CD4-positive, alpha-beta memory T cell (primary cell): ENCODE measurements at regions not wholly inside any gene's neighbourhood (a gene's known extent, or its start where the extent isn't known, plus 50 kb on each side); places are given as distances from the start of the nearest gene placed in this dataset.
"Not testable (repeated sequence)": the region's sequence is repeated elsewhere in the genome, so short reads cannot be mapped to it uniquely, and the experiment has no call there.

Experiments used
- CTCF ChIA-PET: fragments of 350-600 bp; sonication (Branson Sonifier 250); formaldehyde crosslinking; loops from one replicate; lab custom pipeline; 2021; ENCODE audit warnings: inconsistent platforms; ENCODE audit not compliant: partially characterized antibody; lab: Charles Lee
- POLR2A ChIA-PET: fragments of 350-600 bp; sonication (Branson Sonifier 250); formaldehyde crosslinking; loops from one replicate; lab custom pipeline; 2021; ENCODE audit not compliant: partially characterized antibody; lab: Charles Lee
- DNase-seq, 5 donors: peaks; one replicate each; pipeline versions ENCODE4 v3.0.0 to v3.0.0-alpha.2; 2020 to 2022; ENCODE audit warnings: mixed read lengths in 1 of 5
- H3K27ac ChIP-seq: one replicate; pipeline ENCODE4 v1.7.0; 2013; ENCODE audit warnings: low read depth, low read length
- H3K27me3 ChIP-seq: 2 replicates; pipeline ENCODE4 v1.7.0; 2013; ENCODE audit warnings: mild to moderate bottlenecking, low read length, moderate library complexity; ENCODE audit not compliant: insufficient read depth
- H3K36me3 ChIP-seq: 2 replicates; pipeline ENCODE4 v1.7.0; 2013; ENCODE audit warnings: mild to moderate bottlenecking, low read length, moderate library complexity; ENCODE audit not compliant: insufficient read depth
- H3K4me1 ChIP-seq: 2 replicates; pipeline ENCODE4 v1.7.0; 2013; ENCODE audit warnings: mild to moderate bottlenecking, low read length, moderate library complexity; ENCODE audit not compliant: insufficient read depth
- H3K4me3 ChIP-seq, 2 donors: one replicate each; pipeline ENCODE4 v1.7.0; 2013; ENCODE audit warnings: low read length in 2 of 2, mild to moderate bottlenecking in 1 of 2
- H3K9me3 ChIP-seq, 2 donors: one replicate each; pipeline ENCODE4 v1.7.0; 2013; ENCODE audit warnings: low read length in 2 of 2, control low read depth in 1 of 2; ENCODE audit not compliant: control insufficient read depth in 1 of 2
- H3K27ac Mint-ChIP-seq, 7 donors: one replicate each; pipeline ENCODE4 v1.8.0; 2020 to 2021; ENCODE audit warnings: mixed read lengths in 7 of 7, mild to moderate bottlenecking in 6 of 7, inconsistent platforms in 3 of 7, moderate library complexity in 3 of 7
- H3K27me3 Mint-ChIP-seq, 2 donors: one replicate each; pipeline ENCODE4 v1.8.0; 2020 to 2021; ENCODE audit warnings: mixed read lengths in 2 of 2
- H3K36me3 Mint-ChIP-seq, 2 donors: one replicate each; pipeline ENCODE4 v1.8.0; 2020 to 2021; ENCODE audit warnings: mixed read lengths in 2 of 2, inconsistent platforms in 1 of 2, mild to moderate bottlenecking in 1 of 2
- H3K4me1 Mint-ChIP-seq, 4 donors: one replicate each; pipeline ENCODE4 v1.8.0; 2020 to 2021; ENCODE audit warnings: mixed read lengths in 4 of 4, mild to moderate bottlenecking in 1 of 4
- H3K4me3 Mint-ChIP-seq, 8 donors: one replicate each; pipeline ENCODE4 v1.8.0; 2020 to 2021; ENCODE audit warnings: mixed read lengths in 8 of 8, mild to moderate bottlenecking in 7 of 8, moderate library complexity in 6 of 8, inconsistent platforms in 3 of 8
- H3K9me3 Mint-ChIP-seq, 8 donors: one replicate each; pipeline ENCODE4 v1.8.0; 2020 to 2021; ENCODE audit warnings: mixed read lengths in 8 of 8, mild to moderate bottlenecking in 5 of 8, inconsistent platforms in 3 of 8, moderate library complexity in 1 of 8
- intact Hi-C: fragments of 100-400 bp; cut with micrococcal nuclease; formaldehyde crosslinking; loops from one replicate; pipeline ENCODE4 v1.15.1; 2023

DNA sequence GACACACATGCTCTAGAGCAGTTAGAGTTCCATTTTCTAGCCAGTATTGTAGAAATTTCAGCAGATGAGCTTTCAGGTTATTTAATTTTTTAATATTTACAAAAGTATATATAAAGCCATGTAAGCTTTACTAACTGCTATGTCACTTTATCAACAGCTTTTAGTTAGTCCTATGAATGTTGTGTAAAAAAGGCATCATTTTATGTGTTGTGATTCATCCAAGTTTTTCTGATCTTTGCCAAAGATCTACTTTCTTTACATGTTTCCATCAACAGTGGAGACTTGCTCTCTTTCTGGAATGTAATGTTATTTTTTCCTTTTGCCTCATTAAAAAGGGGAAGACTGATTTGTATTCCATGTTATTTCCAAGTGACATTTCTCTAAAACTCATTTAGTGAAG, 125.2 kb upstream of the TFPI start:
- Histone ChIP-seq H3K4me3 (no peak overlapping the region), H3K27me3 (no peaks in the 10 kb centered on the region), H3K9me3 (no peaks in the 10 kb centered on the region), H3K36me3 (no peaks in the 10 kb centered on the region), H3K27ac (no peak overlapping the region), H3K4me1 (no peaks in the 10 kb centered on the region)
- peaks cover 0 to 3% (median 0%) of the 10 kb centered on the region in 8 donors for H3K9me3 Mint-ChIP-seq
- H3K4me1 Mint-ChIP-seq: no peaks in the 10 kb centered on the region
- no peak overlapping the region for H3K27ac Mint-ChIP-seq
- no peaks in the 10 kb centered on the region for H3K27me3 Mint-ChIP-seq
- intact Hi-C loops: no loop called here
- H3K36me3 Mint-ChIP-seq: no peaks in the 10 kb centered on the region
- POLR2A ChIA-PET: no interaction called here
- no peak for DNase-seq
- no peak overlapping the region for H3K4me3 Mint-ChIP-seq
- CTCF ChIA-PET: no interaction called here

DNA sequence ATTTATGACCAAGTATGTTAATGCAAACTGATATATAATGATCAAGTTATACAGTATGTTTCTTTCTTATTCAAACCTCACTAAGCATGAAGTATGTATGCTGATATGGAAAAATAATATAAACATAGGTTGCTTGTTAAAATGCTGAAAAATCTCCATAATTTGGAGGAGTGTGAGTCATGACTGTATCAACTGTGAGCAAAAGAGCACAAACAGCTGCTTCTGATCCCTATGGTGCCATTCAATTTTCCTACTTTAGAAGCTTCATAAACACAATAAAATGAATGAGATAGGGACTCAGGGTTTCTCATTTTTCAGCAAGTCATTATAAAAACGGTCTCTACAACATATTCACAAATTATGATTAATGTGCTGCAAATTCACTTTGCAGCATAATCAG, 129.9 kb upstream of the TFPI start:
- Mint-ChIP-seq H3K36me3 (no peaks in the 10 kb centered on the region), H3K4me1 (no peaks in the 10 kb centered on the region), H3K9me3 (no peaks in the 10 kb centered on the region), H3K4me3 (no peak overlapping the region), H3K27me3 (no peaks in the 10 kb centered on the region), H3K27ac (no peak overlapping the region)
- Histone ChIP-seq H3K27me3 (no peaks in the 10 kb centered on the region), H3K36me3 (no peaks in the 10 kb centered on the region), H3K9me3 (no peaks in the 10 kb centered on the region), H3K4me1 (no peaks in the 10 kb centered on the region), H3K27ac (no peak overlapping the region), H3K4me3 (no peak overlapping the region)
- POLR2A ChIA-PET: no interaction called here
- intact Hi-C loops: no loop called here
- CTCF ChIA-PET: no interaction called here
- DNase-seq: no peak

DNA sequence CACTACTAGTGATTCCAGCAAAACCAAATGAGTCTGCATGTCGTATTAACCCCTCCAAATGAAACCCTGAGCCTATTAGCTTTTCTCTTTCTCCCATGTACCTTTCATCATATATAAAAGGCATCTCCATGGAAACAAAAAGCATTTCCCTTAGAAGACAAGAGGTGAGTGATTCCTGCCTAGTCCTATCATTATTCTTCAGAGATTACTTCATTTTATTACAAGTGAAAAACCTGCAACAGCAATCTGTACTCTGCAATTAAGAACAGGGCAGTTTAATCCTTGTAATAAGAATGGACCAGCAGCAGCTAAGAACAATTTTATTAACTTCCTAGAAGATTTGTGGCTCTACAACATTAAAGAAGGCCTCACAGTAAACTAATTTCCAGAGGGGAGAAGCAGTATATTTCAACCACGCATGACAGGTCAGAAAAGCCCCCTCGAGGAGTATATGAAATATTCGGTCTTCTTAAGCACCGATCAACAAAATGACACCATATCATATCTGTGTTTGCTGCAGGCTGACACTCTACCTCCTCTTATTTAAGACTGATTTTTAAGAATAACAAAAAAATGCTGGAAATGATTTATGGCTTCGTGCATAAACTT, 132.3 kb upstream of the TFPI start:
- intact Hi-C loops: no loop called here
- H3K27me3 ChIP-seq: no peaks in the 10 kb centered on the region
- Mint-ChIP-seq H3K9me3 (peaks cover 0 to 4% (median 0%) of the 10 kb centered on the region in 8 donors), H3K4me1 (no peaks in the 10 kb centered on the region), H3K36me3 (no peaks in the 10 kb centered on the region), H3K27ac (no peak overlapping the region), H3K27me3 (no peaks in the 10 kb centered on the region), H3K4me3 (no peak overlapping the region)
- no peaks in the 10 kb centered on the region for H3K4me1 ChIP-seq
- DNase-seq: no peak
- no peak overlapping the region for H3K27ac ChIP-seq
- ChIA-PET POLR2A (no interaction called here), CTCF (no interaction called here)
- no peak overlapping the region for H3K4me3 ChIP-seq
- no peaks in the 10 kb centered on the region for H3K36me3 ChIP-seq
- no peaks in the 10 kb centered on the region for H3K9me3 ChIP-seq

DNA sequence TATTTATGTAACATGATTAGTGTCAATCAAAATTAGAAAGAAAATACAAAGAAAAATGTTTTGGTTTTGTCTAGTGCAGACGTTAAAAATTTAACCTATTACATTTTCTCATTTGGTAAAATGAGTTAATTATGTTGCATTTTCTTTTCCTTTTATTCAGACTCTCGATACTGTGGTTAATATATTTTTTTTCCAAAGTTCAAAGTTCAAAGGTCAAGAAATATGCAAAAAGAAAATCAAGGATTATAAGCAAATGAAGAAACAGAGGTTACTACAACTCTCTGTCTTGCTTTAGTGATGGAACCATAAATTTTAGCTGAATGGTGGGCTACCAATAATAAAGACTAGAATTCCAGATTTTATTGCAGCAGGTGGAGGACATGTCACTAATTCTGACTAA, 133.3 kb upstream of the TFPI start:
- no peak overlapping the region for H3K4me3 Mint-ChIP-seq
- peaks cover 0 to 4% (median 0%) of the 10 kb centered on the region in 8 donors for H3K9me3 Mint-ChIP-seq
- no peaks in the 10 kb centered on the region for H3K36me3 Mint-ChIP-seq
- POLR2A ChIA-PET: no interaction called here
- H3K27ac ChIP-seq: no peak overlapping the region
- no peaks in the 10 kb centered on the region for H3K4me1 ChIP-seq
- no peaks in the 10 kb centered on the region for H3K27me3 Mint-ChIP-seq
- H3K9me3 ChIP-seq: no peaks in the 10 kb centered on the region
- no peaks in the 10 kb centered on the region for H3K36me3 ChIP-seq
- CTCF ChIA-PET: no interaction called here
- intact Hi-C loops: no loop called here
- H3K4me1 Mint-ChIP-seq: no peaks in the 10 kb centered on the region
- no peaks in the 10 kb centered on the region for H3K27me3 ChIP-seq
- H3K27ac Mint-ChIP-seq: no peak overlapping the region
- no peak overlapping the region for H3K4me3 ChIP-seq
- no peak for DNase-seq

DNA sequence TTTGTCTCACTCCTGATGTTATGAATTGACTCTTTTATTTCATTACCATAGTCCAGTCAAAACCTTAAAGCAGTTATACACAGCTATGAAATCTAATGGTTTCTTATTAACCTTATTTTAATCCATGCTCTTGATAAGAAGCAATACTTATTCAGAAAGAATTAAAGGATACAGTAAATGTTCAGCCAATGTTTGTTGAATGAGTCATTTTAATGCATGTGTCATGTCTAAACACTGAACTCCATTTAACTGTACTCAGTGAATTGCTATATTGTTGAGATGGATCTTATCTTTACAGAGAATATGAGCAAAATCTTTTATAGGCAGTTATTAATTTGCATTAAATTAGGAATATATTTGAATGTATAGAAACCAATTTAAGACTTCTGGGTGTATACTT, 135.1 kb upstream of the TFPI start:
- Histone ChIP-seq H3K4me1 (no peaks in the 10 kb centered on the region), H3K36me3 (no peaks in the 10 kb centered on the region), H3K27ac (no peak overlapping the region), H3K27me3 (no peaks in the 10 kb centered on the region), H3K9me3 (no peaks in the 10 kb centered on the region), H3K4me3 (no peak overlapping the region)
- H3K36me3 Mint-ChIP-seq: no peaks in the 10 kb centered on the region
- H3K27ac Mint-ChIP-seq: no peak overlapping the region
- H3K9me3 Mint-ChIP-seq: peaks cover 0 to 4% (median 0%) of the 10 kb centered on the region in 8 donors
- peaks cover 0 to 2% of the 10 kb centered on the region in 2 donors for H3K27me3 Mint-ChIP-seq
- ChIA-PET CTCF (no interaction called here), POLR2A (no interaction called here)
- intact Hi-C loops: no loop called here
- DNase-seq: no peak
- no peak overlapping the region for H3K4me3 Mint-ChIP-seq
- no peaks in the 10 kb centered on the region for H3K4me1 Mint-ChIP-seq

DNA sequence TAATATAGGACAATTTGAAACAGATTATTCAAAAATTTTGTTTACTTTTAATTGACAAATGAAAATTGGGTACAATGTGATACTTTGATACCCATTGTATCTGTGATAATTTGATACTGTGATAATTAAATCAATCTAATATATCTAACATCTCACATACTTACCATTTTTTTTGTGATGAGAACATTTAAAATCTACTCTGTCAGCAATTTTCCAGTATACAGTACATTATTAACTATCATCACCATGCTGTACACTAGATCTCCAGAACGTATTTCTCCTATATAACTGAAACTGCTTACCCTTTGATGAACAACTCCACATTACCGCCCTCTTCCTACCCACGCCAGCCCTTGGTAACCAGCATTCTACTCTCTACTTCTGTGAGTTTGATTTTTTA, 139.7 kb upstream of the TFPI start:
- H3K36me3 ChIP-seq: no peaks in the 10 kb centered on the region
- no peaks in the 10 kb centered on the region for H3K9me3 ChIP-seq
- no peak overlapping the region for H3K27ac ChIP-seq
- no peak overlapping the region for H3K4me3 Mint-ChIP-seq
- H3K27me3 ChIP-seq: no peaks in the 10 kb centered on the region
- no peaks in the 10 kb centered on the region for H3K4me1 Mint-ChIP-seq
- ChIA-PET POLR2A (no interaction called here), CTCF (no interaction called here)
- peaks cover 0 to 2% of the 10 kb centered on the region in 2 donors for H3K27me3 Mint-ChIP-seq
- H3K4me1 ChIP-seq: no peaks in the 10 kb centered on the region
- H3K4me3 ChIP-seq: no peak overlapping the region
- no peak overlapping the region for H3K27ac Mint-ChIP-seq
- H3K9me3 Mint-ChIP-seq: peaks cover 0 to 4% (median 2%) of the 10 kb centered on the region in 8 donors
- no peak for DNase-seq
- intact Hi-C loops: no loop called here
- H3K36me3 Mint-ChIP-seq: no peaks in the 10 kb centered on the region

DNA sequence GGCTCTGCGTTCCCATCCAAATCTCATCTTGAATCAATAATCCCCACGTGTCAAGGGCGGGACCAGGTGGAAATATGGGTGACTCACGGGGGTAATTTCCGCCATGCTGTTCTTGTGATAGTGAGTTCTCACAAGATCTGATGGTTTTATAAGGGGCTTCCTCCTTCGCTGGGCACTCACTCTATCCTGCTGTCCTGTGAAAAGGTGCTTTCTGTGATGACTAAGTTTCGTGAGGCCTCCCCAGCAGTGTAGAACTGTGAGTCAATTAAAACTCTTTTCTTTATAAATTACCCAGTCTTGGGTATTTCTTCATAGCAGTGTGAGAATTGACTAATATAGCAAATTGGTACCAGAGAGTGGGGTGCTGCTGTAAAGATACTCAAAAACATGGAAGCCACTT, 142.4 kb upstream of the TFPI start:
- H3K27ac ChIP-seq, H3K4me3 Mint-ChIP-seq, H3K36me3 Mint-ChIP-seq, POLR2A ChIA-PET, H3K27me3 Mint-ChIP-seq, H3K36me3 ChIP-seq, H3K9me3 Mint-ChIP-seq, H3K9me3 ChIP-seq, H3K27me3 ChIP-seq, DNase-seq, H3K4me1 Mint-ChIP-seq, intact Hi-C loops, CTCF ChIA-PET, H3K4me1 ChIP-seq, H3K27ac Mint-ChIP-seq, H3K4me3 ChIP-seq: not testable (repeated sequence)
